ENCODE measurements at regions not wholly inside any gene's neighbourhood (a gene's known extent, or its start where the extent isn't known, plus 50 kb on each side); places are given as distances from the start of the nearest gene placed in this dataset.

DNA sequence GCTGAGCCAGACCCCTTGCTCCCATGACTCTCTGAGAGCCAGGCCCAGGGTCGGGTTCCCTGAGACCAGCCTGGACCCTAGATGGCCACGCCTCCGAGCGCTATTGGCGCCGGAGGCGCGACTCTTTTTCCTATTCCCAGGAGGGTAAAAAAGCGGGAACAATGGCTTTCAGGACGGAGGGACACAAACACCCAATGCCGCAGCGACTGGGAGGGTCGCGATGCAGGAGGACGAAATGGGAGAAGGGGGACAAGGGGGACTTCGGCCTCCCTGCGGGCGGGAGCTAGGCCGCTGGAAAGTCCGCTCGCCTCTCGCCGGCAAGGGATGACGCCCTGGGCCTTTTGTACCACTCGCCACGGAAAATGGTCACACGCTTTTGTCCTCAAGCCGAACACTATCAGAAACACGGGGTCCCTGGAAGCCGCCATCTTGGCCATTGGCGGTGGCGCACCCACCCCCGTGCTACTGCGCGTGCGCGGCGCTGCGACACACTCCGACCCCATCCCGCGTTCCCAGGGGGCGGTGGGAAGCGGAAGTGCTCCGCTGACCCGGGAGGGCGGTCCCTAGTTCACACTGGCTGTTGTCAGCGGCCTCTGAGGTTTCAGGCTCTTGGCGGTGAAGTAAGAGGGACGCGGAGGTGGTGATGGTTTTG is 98.4 kb downstream of the ZNF674 start:
- Histone ChIP-seq H4K91ac (ENCODE audit: insufficient read depth, low read depth, low read length) (peak overlapping the region; percentile 95), H4K5ac (ENCODE audit: low read depth, low read length) (peak overlapping the region; percentile 99), H3K27me3 (ENCODE audit: control insufficient read depth, insufficient read depth, low read length) (no peaks in the 10 kb centered on the region; the same call in 1 of the 2 replicates), H2AFZ (replicated peaks; ENCODE audit: low read length, poor library complexity) (peak overlapping the region; percentile 97), H4K20me1 (ENCODE audit: insufficient read depth, low read length) (no peaks in the 10 kb centered on the region), H3K36me3 (ENCODE audit: control insufficient read depth, insufficient read depth, low read length) (peaks cover 3% of the 10 kb centered on the region; the same call in 1 of the 2 replicates), H3K18ac (ENCODE audit: low read depth, low read length) (peak overlapping the region; percentile 93), H2BK20ac (ENCODE audit: low read depth, low read length) (peak overlapping the region; percentile 38; the same call in 1 of the 2 replicates), H3K4me2 (ENCODE audit: low read depth, low read length) (peak overlapping the region; percentile 86), H3K4me3 (ENCODE audit: insufficient read depth, low read depth, low read length) (peak overlapping the region; percentile 88), H2BK15ac (ENCODE audit: low read depth, low read length) (no peak overlapping the region), H4K8ac (ENCODE audit: low read depth in 2 of 2, low read length in 2 of 2) (peak overlapping the region; percentile 97 to 100), H2AK5ac (ENCODE audit: low read depth, low read length) (peak overlapping the region; percentile 76), H3K27ac (ENCODE audit: insufficient read depth, low read length) (peak overlapping the region; percentile 96), H3K56ac (ENCODE audit: extremely low read depth, insufficient read depth, low read length) (peak overlapping the region; percentile 87), H2AK9ac (replicated peaks; ENCODE audit: low read depth, low read length, poor library complexity) (peak overlapping the region; percentile 71), H3K9me1 (ENCODE audit: insufficient read depth, low read length) (0 out of 2 replicates have a peak, but pooled peaks cover 2% of the 10 kb centered on the region), H2BK120ac (ENCODE audit: low read depth, low read length) (peak overlapping the region; percentile 72), H3K4me1 (ENCODE audit: control insufficient read depth, insufficient read depth, low read length) (peaks cover 8% of the 10 kb centered on the region), H3K23ac (ENCODE audit: low read depth, low read length) (peak overlapping the region; percentile 95), H3K9me3 (ENCODE audit: control insufficient read depth, insufficient read depth, low read length) (no peaks in the 10 kb centered on the region), H3K4ac (ENCODE audit: low read depth, low read length) (peak overlapping the region; percentile 99), H3K14ac (replicated peaks; ENCODE audit: low read depth, low read length) (peak overlapping the region; percentile 99), H2BK5ac (ENCODE audit: low read depth, low read length, poor library complexity, severe bottlenecking) (peak overlapping the region; percentile 89), H3K9ac (ENCODE audit: low read depth, low read length) (peak overlapping the region; percentile 89), H3K79me1 (ENCODE audit: low read depth in 1 of 2, low read length in 2 of 2) (peaks cover 11 to 23% of the 10 kb centered on the region in 2 experiments)
- intact Hi-C loops (cut with micrococcal nuclease) (no loop called here), dilution Hi-C loops (cut with HindIII; ENCODE audit: low sequenced_read_pairs, unreplicated experiment) (no loop called here), in situ Hi-C loops (cut with MboI; ENCODE audit: low sequenced_read_pairs) (no loop called here)
- ATAC-seq (ENCODE audit: low read depth) (peak; percentile 94), DNase-seq (peak; percentile 69)
- 30% methylated on average over 17 of the region's 51 CpGs; no CpG with 5 or more reads in 1 of the 2 experiments for WGBS, 2 experiments (ENCODE audit: extremely low coverage in 2 of 2, insufficient read length in 1 of 2)
- ChIA-PET POLR2A (ENCODE audit: unreplicated experiment) (no interaction called here), CTCF (no interaction called here)
- TF ChIP-seq SMC3 (IDR thresholded peaks at IDR 0.05; ENCODE audit: low read depth, low read length) (no peak), POLR2A (IDR thresholded peaks at IDR 0.05; ENCODE audit: low read depth, low read length) (peak; percentile 44; the same call in 1 of the 2 replicates), MXI1 (IDR thresholded peaks at IDR 0.05; ENCODE audit: borderline replicate concordance, low read depth, low read length) (peak; percentile 46; the same call in 1 of the 2 replicates), RFX5 (IDR thresholded peaks at IDR 0.05; ENCODE audit: low read depth, low read length) (no peak), FOS (IDR thresholded peaks at IDR 0.05; ENCODE audit: low read depth, low read length) (no peak), NFE2L2 (IDR thresholded peaks at IDR 0.05; ENCODE audit: low read depth, low read length) (no peak), MAZ (IDR thresholded peaks at IDR 0.05; ENCODE audit: borderline replicate concordance, low read depth, low read length) (peak; percentile 84; the same call in 1 of the 2 replicates)
- TF ChIP-seq, protein P1, sequence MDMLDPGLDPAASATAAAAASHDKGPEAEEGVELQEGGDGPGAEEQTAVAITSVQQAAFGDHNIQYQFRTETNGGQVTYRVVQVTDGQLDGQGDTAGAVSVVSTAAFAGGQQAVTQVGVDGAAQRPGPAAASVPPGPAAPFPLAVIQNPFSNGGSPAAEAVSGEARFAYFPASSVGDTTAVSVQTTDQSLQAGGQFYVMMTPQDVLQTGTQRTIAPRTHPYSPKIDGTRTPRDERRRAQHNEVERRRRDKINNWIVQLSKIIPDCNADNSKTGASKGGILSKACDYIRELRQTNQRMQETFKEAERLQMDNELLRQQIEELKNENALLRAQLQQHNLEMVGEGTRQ (IDR thresholded peaks at IDR 0.05; ENCODE audit: low read depth, low read length), result no peak
- BruUV-seq (replicated peaks), result no TSS peak

Data from IMR-90 (cell line).